Small intestine (tissue), 7 donors: ENCODE measurements at regions not wholly inside any gene's neighbourhood (a gene's known extent, or its start where the extent isn't known, plus 50 kb on each side); places are given as distances from the start of the nearest gene placed in this dataset.

Experiments used
- DNase-seq, 2 donors: peaks; one replicate each; pipeline versions ENCODE4 v3.0.0 to v3.0.0-alpha.2; 2013
- FAIRE-seq: peaks from 2 replicates; lab custom pipeline; 2012; peaks lifted over from hg19 to GRCh38; lab: Jason Lieb, UNC
- H3K27ac ChIP-seq, 3 donors: one replicate each; pipeline ENCODE4 v1.5.1; 2013; ENCODE audit warnings: low read length in 2 of 3, mild to moderate bottlenecking in 2 of 3, control low read depth in 1 of 3, inconsistent platforms in 1 of 3, low read depth in 1 of 3, moderate library complexity in 1 of 3
- H3K27me3 ChIP-seq, 3 donors: one replicate each; pipeline ENCODE4 v1.6.1; 2013; ENCODE audit warnings: low read length in 3 of 3, inconsistent platforms in 1 of 3; ENCODE audit not compliant: control insufficient read depth in 3 of 3, insufficient read depth in 3 of 3
- H3K36me3 ChIP-seq, 3 donors: one replicate each; pipeline ENCODE4 v1.6.1; 2013; ENCODE audit warnings: low read length in 3 of 3, inconsistent platforms in 1 of 3, low read depth in 1 of 3, mild to moderate bottlenecking in 1 of 3, moderate library complexity in 1 of 3; ENCODE audit not compliant: control insufficient read depth in 3 of 3, insufficient read depth in 2 of 3
- H3K4me1 ChIP-seq, 3 donors: one replicate each; pipeline ENCODE4 v1.6.1; 2013; ENCODE audit warnings: low read length in 2 of 3, inconsistent platforms in 1 of 3, low read depth in 1 of 3, mild to moderate bottlenecking in 1 of 3, moderate library complexity in 1 of 3; ENCODE audit not compliant: control insufficient read depth in 3 of 3, insufficient read depth in 2 of 3
- H3K4me3 ChIP-seq, 3 donors: one replicate each; pipeline ENCODE4 v1.5.1; 2013; ENCODE audit warnings: low read length in 3 of 3, control low read depth in 1 of 3, inconsistent platforms in 1 of 3, low read depth in 1 of 3, mild to moderate bottlenecking in 1 of 3, moderate library complexity in 1 of 3
- H3K9me3 ChIP-seq, 2 donors: one replicate each; pipeline ENCODE4 v1.6.1; 2013; ENCODE audit warnings: low read depth in 1 of 2, low read length in 1 of 2; ENCODE audit not compliant: control insufficient read depth in 2 of 2, insufficient read depth in 1 of 2
- WGBS, 3 donors: extraction: QIAGEN DNeasy Blood & Tissue Kit; methylation state at CpG; one replicate each; pipeline ENCODE4 v1.1.7; 2013; 5-methylcytosine and 5-hydroxymethylcytosine counted together
- donor health status: healthy with polysubstance abuse.
- donor health status: control.
- donor health status: control.
- donor health status: Bipolar disorder and iron deficiency.
- donor health status: healthy.

GRCh38 chr20:25135031-25135430 lies 53.1 kb upstream of the VSX1 start:
- FAIRE-seq = no peak

GRCh38 chr20:25136056-25136455 lies 54.1 kb upstream of the VSX1 start:
- no peaks in the 10 kb centered on the region for H3K4me1 ChIP-seq
- H3K4me3 ChIP-seq = no peak overlapping the region
- H3K27me3 ChIP-seq = peaks cover 0 to 5% (median 0%) of the 10 kb centered on the region in 3 donors
- no peak for DNase-seq
- no peaks in the 10 kb centered on the region for H3K9me3 ChIP-seq
- FAIRE-seq = no peak
- H3K36me3 ChIP-seq = no peaks in the 10 kb centered on the region
- WGBS, 3 donors = 73 to 95% (median 84%) methylated on average over 1 of the region's 1 CpG
- no peak overlapping the region for H3K27ac ChIP-seq

More at GRCh38 chr20:25135031-25135430, 53.1 kb upstream of the VSX1 start:
- Histone ChIP-seq H3K27ac (no peak overlapping the region), H3K4me3 (no peak overlapping the region), H3K4me1 (no peaks in the 10 kb centered on the region), H3K36me3 (no peaks in the 10 kb centered on the region), H3K9me3 (no peaks in the 10 kb centered on the region), H3K27me3 (peaks cover 0 to 3% (median 0%) of the 10 kb centered on the region in 3 donors)
- 72 to 79% (median 78%) methylated on average over 7 of the region's 7 CpGs for WGBS, 3 donors
- no peak for DNase-seq

GRCh38 chr20:25136643-25137559 lies 55.0 kb upstream of the VSX1 start:
- no peak for FAIRE-seq
- H3K36me3 ChIP-seq = no peaks in the 10 kb centered on the region
- H3K4me3 ChIP-seq = no peak overlapping the region
- 32 to 48% (median 37%) methylated on average over 6 of the region's 6 CpGs for WGBS, 3 donors
- H3K4me1 ChIP-seq = no peaks in the 10 kb centered on the region
- no peaks in the 10 kb centered on the region for H3K9me3 ChIP-seq
- H3K27me3 ChIP-seq = peaks cover 0 to 5% (median 0%) of the 10 kb centered on the region in 3 donors
- no peak overlapping the region for H3K27ac ChIP-seq
- DNase-seq = peak in 1 of 2 donors; percentile 7

- 64 to 74% (median 73%) methylated on average over 12 of the region's 12 CpGs for WGBS, 3 donors
- Histone ChIP-seq H3K4me3 (no peak overlapping the region), H3K36me3 (no peaks in the 10 kb centered on the region), H3K9me3 (no peaks in the 10 kb centered on the region), H3K4me1 (no peaks in the 10 kb centered on the region), H3K27ac (no peak overlapping the region), H3K27me3 (peaks cover 0 to 5% (median 0%) of the 10 kb centered on the region in 3 donors)
- no peak for FAIRE-seq
- DNase-seq = peak; percentile 15 to 27
Measured at GRCh38 chr20:25139029-25139705, 56.3 kb upstream of the ENTPD6 start.

- DNase-seq (no peak), FAIRE-seq (no peak)
- no peak overlapping the region for H3K27ac ChIP-seq
- no peaks in the 10 kb centered on the region for H3K9me3 ChIP-seq
- H3K4me1 ChIP-seq = no peaks in the 10 kb centered on the region
- H3K27me3 ChIP-seq = peaks cover 0 to 6% (median 0%) of the 10 kb centered on the region in 3 donors
- 87 to 93% (median 91%) methylated on average over 5 of the region's 5 CpGs for WGBS, 3 donors
- no peaks in the 10 kb centered on the region for H3K36me3 ChIP-seq
- no peak overlapping the region for H3K4me3 ChIP-seq
Measured at GRCh38 chr20:25140968-25141367, 54.5 kb upstream of the ENTPD6 start.

GRCh38 chr20:25142435-25142834 lies 53.1 kb upstream of the ENTPD6 start:
- no peak for FAIRE-seq
- H3K27ac ChIP-seq = no peak overlapping the region
- H3K4me3 ChIP-seq = no peak overlapping the region
- WGBS, 3 donors = 89 to 92% (median 90%) methylated on average over 3 of the region's 3 CpGs
- H3K27me3 ChIP-seq = peaks cover 0 to 19% (median 6%) of the 10 kb centered on the region in 3 donors
- no peaks in the 10 kb centered on the region for H3K4me1 ChIP-seq
- H3K9me3 ChIP-seq = no peaks in the 10 kb centered on the region
- no peak for DNase-seq
- H3K36me3 ChIP-seq = no peaks in the 10 kb centered on the region

GRCh38 chr20:25145131-25145530 lies 50.4 kb upstream of the ENTPD6 start:
- Histone ChIP-seq H3K4me3 (no peak overlapping the region), H3K27ac (no peak overlapping the region), H3K36me3 (no peaks in the 10 kb centered on the region), H3K9me3 (no peaks in the 10 kb centered on the region), H3K4me1 (no peaks in the 10 kb centered on the region), H3K27me3 (peaks cover 0 to 44% (median 14%) of the 10 kb centered on the region in 3 donors)
- 60 to 70% (median 66%) methylated on average over 7 of the region's 7 CpGs for WGBS, 3 donors
- no peak for FAIRE-seq
- DNase-seq = no peak
